NCI-H2196 treated with DMSO at 0.1 percent for 48 hours (cell line): ENCODE measurements at regions not wholly inside any gene's neighbourhood (a gene's known extent, or its start where the extent isn't known, plus 50 kb on each side); places are given as distances from the start of the nearest gene placed in this dataset.

Experiments
- DNase-seq: peaks from one replicate; lab custom pipeline; 2025; ENCODE audit not compliant: unreplicated experiment; lab: John Stamatoyannopoulos, UW

GRCh38 chr9:99513441-99514112, 291.5 kb downstream of the SEC61B start:
- DNase-seq: no peak

GRCh38 chr9:99515093-99515492, 293.0 kb downstream of the SEC61B start:
- no peak for DNase-seq

GRCh38 chr9:99515895-99516656, 294.0 kb downstream of the SEC61B start:
- no peak for DNase-seq

DNA sequence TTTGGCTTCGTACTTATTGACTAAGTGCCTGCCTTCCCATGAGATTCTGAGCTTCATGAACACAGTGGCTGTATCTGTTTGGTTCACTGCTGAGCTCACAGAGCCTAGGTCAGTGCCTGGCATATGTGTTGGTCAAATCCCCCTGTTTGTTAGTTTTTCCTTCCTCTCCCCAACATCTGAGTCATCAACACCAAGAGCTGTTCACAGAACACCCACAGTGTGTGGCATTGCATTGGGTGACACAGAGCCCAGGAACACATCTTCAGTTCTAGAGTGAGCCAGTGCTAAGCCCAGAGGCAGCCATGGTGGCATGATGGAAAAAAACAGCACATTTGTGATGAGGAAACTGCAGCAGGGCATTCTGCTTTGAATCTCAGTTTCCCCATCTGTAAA, 294.6 kb downstream of the SEC61B start:
- no peak for DNase-seq

DNA sequence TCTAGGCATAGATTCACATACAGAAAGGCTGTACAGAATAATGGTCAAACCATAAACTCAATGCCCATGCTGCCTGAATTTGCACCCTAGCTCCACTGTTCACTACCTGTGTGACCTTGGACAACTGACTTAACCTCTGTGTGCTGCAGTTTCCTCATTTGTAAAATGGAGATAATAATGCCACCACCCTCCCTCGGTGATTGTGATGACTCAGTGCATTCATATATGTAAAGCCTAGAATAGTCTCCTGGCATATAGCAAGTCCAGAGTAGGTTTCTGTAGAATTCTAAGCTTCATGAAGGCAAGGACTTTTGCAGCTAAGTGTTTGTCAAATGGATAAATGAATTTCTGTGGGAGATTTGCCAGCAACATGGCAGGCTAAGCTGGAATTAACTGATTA, 297.8 kb upstream of the NR4A3 start:
- no peak for DNase-seq

DNA sequence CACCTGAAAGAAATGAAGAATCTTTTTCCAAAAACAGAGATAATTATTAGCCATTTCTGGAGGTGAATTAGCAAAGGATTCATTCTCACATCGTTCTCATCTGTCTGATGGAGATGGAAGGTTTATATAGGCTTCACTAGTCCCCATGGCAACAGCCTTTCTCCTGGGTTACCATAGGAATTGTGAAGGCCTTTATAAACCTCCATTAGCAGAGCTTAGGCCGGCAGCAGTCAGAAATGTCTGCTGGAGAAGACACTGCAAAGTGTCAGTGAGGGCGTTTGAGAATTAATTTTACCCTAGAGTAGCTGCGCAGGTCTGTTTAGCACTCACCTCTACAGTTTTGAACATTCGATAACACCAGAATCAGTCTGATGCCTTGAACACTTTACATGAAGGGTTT, 290.4 kb upstream of the NR4A3 start:
- no peak for DNase-seq

GRCh38 chr9:99533421-99533820, 288.3 kb upstream of the NR4A3 start:
- no peak for DNase-seq

- DNase-seq: no peak
Measured at GRCh38 chr9:99537996-99538395, 283.7 kb upstream of the NR4A3 start.

DNA sequence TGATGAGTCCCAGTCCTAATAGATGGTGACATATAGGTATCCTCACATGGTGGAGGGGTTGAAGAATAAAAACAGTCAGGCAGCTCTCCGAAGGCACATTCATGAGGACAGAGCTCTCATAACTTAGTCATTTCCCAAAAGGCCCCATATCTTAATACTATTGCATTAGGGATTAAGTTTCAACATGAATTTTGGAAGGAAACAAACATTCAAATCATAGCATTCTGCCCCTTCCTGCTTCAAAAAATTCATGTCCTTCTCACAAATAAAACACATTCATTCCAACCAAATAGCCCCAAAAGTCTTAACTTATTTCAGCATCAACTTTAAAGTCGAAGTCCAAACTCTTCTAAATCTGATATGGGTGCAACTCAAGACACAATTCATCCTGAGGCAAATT, 277.2 kb upstream of the NR4A3 start:
- no peak for DNase-seq

DNA sequence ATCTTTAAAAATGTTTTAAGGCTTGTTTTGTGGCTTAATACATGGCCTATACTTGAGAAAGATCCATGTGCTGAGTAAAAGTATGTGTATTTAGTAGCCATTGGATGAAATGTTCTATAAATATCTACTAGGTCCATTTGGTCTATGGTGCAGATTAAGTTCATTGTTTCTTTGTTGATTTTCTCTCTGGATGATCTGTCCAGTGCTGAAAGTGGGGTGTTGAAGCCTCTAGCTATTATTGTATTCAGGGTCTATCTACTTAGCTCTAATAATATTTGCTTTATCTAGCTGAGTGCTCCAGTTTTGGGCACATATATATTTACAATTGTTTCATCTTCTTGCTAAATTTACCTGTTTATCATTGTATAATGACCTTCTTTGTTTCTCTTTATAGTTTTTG, 272.2 kb upstream of the NR4A3 start:
- DNase-seq: no peak

DNA sequence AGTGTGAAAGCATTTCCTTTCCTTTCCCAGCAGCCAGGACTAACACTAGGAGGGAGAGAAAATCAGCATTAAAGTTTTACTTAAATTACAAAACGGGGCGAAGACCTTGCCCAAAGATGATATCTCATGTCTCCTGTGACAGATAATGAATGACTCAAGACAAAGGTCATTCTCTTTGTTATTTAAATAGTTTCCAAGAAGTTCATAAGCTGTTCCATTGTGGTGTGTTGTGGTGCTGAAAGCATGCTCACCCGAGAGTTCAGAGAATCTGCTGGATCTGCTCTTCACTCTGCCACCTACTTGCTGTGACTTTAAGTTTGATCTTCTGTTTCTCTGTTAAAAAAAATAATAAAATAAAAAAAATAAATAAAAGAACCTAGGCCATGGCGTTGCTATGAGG, 265.9 kb upstream of the NR4A3 start:
- DNase-seq: no peak

GRCh38 chr9:99556998-99557397, 264.7 kb upstream of the NR4A3 start:
- DNase-seq: no peak

- no peak for DNase-seq
Measured at GRCh38 chr9:99557816-99558215, 263.9 kb upstream of the NR4A3 start.

DNA sequence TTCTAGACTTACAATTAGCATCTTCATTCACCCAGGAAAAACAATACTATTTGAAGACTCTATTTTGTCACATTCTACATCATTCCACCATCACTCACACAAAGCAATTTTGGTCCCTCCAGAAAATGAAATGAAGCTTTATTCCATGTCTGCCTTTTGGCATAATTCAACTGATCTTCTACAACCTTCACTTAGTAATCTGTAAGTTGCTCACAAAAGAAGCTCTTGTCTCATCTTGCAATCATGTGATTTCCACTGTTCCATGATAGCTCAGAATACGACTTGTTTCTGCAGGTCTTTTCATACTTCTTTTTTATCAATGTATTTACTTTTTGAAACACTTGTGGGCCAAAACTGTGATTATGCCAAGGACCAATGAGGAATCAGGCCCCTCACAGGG, 261.9 kb upstream of the NR4A3 start:
- DNase-seq: no peak

- DNase-seq: no peak
Measured at GRCh38 chr9:99560561-99560960, 261.1 kb upstream of the NR4A3 start.

GRCh38 chr9:99561509-99561917, 260.2 kb upstream of the NR4A3 start:
- DNase-seq: no peak

GRCh38 chr9:99561961-99562565, 259.6 kb upstream of the NR4A3 start:
- DNase-seq: no peak

- no peak for DNase-seq
Measured at GRCh38 chr9:99563364-99563763, 258.3 kb upstream of the NR4A3 start.

- no peak for DNase-seq
Measured at GRCh38 chr9:99565203-99565602, 256.5 kb upstream of the NR4A3 start.

DNA sequence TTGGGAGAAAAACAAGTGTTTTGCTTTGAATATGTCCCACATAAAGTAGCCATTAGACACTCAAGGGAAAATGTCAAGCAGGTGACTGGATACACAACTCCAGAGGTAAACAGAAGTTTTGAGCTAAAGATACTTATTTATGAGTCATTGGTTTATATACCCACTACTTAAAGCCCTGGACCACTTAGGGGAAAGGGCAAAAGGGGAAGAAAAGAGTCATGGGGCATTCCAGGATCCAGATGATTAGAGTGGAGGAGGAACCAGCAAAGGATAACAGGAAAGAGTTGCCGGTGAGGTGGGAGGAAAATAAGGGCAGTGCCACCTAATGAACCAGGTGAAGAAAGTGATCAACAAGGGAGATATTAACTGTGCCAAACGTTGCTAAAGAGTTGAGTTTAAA, 254.2 kb upstream of the NR4A3 start:
- no peak for DNase-seq

DNA sequence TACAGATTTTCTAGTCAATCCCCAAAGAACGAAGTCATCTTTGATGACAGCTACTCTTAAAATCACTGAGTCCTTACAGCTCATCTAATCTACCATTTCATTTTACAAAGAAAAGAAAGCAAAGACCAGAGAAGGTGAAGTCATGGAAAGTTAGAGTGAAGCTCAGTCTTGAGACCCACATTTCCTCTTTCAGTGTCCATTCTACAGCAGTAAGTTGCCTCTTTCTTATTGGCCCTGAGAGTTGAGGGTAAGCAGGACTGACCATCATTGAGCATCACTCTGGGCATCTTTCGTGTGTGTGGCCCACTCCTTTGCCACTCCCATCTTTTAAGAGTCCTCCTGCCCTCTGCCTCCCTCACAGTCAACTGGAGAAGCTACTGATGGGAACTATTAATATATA, 251.8 kb upstream of the NR4A3 start:
- DNase-seq: no peak

DNA sequence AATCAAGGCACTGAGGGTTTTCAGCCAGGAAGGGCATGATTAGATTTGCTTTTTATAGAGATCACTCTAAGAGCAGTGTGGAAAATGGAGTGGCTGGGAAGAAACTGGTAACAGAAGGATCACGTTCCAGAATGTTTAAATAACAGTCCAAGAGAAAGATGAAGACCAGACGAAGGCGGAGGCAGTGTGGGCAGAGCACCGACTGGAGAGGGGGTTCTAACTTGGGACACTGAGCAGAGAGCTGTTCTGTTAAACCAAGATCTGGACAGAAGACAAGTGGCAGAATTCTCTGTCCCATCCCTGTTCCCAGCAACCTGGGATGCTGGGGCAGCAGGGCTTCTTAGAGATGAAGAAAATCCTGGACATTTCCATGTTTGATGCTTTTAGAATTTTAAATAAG, 249.1 kb upstream of the NR4A3 start:
- DNase-seq: no peak
